HG03457 (cell line): ENCODE measurements at regions not wholly inside any gene's neighbourhood (a gene's known extent, or its start where the extent isn't known, plus 50 kb on each side); places are given as distances from the start of the nearest gene placed in this dataset.
"Not testable (repeated sequence)": the region's sequence is repeated elsewhere in the genome, so short reads cannot be mapped to it uniquely, and the experiment has no call there.

Experiments used
- ATAC-seq: cut with Tn5 transposase; IDR thresholded peaks from one replicate; pipeline ENCODE4 v1.9.1; 2021; ENCODE audit warnings: moderate number of reproducible peaks; ENCODE audit not compliant: unreplicated experiment

DNA sequence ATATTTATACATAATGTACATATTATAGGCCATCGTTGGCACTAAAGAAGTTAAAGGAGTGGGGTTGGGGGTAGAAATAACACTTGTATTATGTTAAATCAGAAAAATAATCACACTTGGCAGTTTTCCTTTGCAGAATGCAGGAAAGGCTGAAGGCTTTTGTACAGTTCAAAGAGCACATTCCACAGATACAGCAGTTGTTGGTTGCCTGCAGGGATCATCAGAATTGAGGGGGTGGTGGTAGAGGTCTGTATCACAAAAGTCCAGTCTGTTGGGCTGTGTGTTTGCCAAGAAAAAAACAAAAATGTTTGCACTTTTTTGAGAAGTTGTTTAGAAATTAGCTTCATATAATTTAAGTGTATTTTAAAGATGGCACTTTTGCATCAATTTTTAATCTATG, 231.8 kb upstream of the FOXP2 start:
- no peak for ATAC-seq

DNA sequence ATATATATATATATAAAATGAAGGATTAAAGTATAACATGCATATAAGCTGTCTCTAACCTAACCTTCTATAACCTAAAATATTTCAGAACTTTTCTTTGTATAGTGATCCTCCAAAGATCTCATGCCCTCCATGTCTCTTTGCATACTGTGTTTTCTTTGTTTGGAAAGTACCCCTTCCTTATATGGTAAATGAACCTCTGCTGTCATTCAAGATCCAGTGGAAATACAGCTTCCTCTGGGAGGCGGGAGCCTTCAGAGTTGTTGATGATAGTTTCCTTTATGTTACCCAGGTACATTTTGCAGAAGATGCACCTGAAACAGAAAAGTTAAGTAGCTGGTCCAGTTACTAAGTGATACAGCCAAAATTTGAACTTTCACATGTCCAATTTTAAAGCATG, 233.3 kb upstream of the FOXP2 start:
- ATAC-seq, result no peak

DNA sequence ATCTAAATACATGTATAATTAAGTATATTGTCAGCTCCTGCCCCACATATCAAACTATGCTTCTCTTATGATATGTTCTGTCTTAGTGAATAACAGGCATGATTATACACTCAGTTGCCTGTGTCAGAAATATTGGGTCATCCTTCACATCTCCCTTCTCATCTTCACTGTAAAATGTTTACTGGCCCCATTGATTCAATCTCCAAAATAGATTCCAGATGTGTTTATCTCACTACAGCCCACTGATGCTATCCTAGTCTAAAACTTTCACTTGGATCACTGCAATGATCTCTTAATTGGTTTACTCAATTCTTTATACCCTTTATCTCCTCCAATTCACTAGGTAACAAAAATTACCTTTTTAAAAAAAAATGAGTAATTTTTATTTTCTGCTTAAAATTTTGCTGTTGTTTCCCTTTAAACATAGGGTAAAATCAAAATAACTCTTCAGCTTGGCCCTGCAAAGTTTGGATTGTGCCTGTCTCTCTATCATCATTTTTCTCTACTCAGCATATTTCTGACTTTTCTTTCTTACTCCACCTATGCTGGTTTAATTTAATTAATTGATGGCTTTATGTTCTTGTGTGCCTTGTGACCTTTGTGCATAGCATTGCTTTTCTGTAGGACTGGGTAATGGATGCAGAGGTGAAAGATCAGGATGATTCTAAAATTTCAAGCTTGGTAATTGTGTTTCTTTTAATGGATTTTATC, 233.9 kb upstream of the FOXP2 start:
- no peak for ATAC-seq

DNA sequence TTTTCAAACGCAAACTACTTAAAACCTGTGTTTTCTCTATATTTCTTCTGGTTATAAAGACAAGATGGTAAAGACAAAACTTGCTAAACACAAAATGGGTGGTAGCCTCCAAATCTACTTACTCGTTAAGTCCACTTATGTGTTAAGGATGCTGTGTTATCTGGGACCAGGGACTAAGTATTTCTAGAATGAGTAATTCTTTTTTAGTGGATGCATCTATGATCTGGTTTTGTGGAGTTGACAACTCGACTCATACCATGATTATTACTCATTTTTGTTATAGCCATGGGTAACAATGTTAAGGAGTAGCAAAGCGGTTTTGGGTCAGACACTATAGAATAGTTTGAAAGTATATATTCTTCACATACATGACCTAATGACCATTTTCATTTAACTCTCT, 239.5 kb upstream of the FOXP2 start:
- no peak for ATAC-seq

GRCh38 chr7:114173170-114173890, 241.3 kb upstream of the FOXP2 start:
- no peak for ATAC-seq

DNA sequence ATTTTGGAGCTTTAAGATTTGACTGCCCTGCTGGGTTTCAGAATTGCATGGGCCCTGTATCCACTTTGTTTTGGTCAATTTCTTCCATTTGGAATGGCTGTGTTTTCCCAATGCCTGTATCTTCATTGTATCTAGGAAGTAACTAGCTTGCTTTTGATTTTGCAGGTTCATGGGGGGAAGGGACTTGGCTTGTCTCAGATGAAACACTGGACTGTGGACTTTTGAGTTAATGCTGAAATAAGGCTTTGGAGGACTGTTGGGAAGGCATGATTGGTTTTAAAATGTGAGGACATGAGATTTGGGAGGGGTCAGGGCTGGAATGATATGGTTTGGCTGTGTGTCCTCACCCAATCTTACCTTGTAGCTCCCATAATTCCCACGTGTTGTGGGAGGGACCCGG, 245.2 kb upstream of the FOXP2 start:
- ATAC-seq, result not testable (repeated sequence)

DNA sequence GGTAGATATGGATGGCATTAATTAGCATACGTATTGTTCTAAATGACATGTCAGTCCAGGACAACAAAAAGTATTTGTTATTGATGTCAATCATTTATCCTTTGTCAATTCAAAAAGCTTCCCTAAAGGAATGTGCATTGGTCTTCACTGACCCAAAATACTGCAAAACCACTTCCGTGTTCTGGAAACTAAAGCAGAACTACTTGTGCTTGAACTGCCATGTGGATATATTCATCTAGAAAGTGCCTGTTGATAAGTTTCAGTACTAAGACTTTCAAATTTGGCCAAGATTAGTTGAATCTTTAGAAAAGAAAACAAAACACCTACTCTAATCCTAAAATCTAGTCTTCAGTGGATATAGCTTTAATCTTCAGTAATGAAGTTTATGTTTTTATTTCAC, 242.1 kb upstream of the PPP1R3A start:
- no peak for ATAC-seq

GRCh38 chr7:114158854-114159253, 240.0 kb upstream of the PPP1R3A start:
- ATAC-seq, result no peak

GRCh38 chr7:114158275-114158674, 239.5 kb upstream of the PPP1R3A start:
- ATAC-seq, result no peak

DNA sequence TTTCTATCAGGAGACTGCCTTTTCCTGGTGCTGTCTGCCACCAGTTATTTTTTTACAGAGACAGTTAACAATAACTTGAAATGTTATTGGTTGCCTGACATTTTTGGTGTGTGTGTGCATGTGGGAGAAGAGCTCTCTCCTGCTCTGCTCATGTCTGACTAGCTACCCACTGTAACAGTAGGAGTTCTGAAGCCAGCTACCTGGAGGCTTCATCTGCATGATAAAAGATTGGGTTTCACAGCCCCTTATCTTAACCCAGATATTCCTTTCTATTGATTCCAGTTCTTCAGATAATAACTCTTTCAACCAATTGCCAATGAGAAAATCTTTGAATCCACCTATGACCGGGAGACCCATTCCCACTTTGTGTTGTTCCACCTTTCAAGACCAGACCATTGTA, 237.4 kb upstream of the PPP1R3A start:
- no peak for ATAC-seq

- no peak for ATAC-seq
Observed at GRCh38 chr7:114155116-114156110, 236.6 kb upstream of the PPP1R3A start.

- ATAC-seq, result no peak
Observed at GRCh38 chr7:114153700-114154099, 234.9 kb upstream of the PPP1R3A start.

GRCh38 chr7:114152314-114152938, 233.6 kb upstream of the PPP1R3A start:
- ATAC-seq, result no peak

GRCh38 chr7:114151777-114152176, 233.0 kb upstream of the PPP1R3A start:
- ATAC-seq, result no peak

DNA sequence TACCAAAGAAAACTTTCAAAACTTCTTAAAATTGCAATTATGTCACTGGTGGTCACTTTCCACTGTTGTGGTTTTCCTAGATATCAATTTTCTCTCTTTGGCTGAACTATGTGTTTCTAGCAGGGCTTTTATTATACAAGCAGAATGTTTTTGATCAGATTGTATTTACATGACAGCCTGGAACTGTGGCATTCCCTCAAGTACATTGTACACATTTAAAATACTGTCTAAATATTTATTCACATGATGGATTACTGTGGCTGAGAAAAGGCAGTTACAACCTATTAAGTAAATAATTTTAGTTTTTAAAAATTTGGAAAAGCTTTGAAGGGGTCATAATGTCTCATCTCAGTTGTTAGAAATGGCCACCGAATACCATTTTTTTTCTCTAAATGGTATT, 231.9 kb upstream of the PPP1R3A start:
- ATAC-seq, result no peak

GRCh38 chr7:114148779-114149178, 230.0 kb upstream of the PPP1R3A start:
- no peak for ATAC-seq

GRCh38 chr7:114141415-114141814, 222.6 kb upstream of the PPP1R3A start:
- no peak for ATAC-seq

GRCh38 chr7:114140561-114140960, 221.8 kb upstream of the PPP1R3A start:
- no peak for ATAC-seq

- ATAC-seq, result not testable (repeated sequence)
Observed at GRCh38 chr7:114139690-114140089, 220.9 kb upstream of the PPP1R3A start.

- ATAC-seq, result no peak
Observed at GRCh38 chr7:114138587-114138986, 219.8 kb upstream of the PPP1R3A start.

- no peak for ATAC-seq
Observed at GRCh38 chr7:114133717-114134116, 214.9 kb upstream of the PPP1R3A start.
